GM18520 (cell line): ENCODE measurements at regions not wholly inside any gene's neighbourhood (a gene's known extent, or its start where the extent isn't known, plus 50 kb on each side); places are given as distances from the start of the nearest gene placed in this dataset.
A peak's percentile ranks its signal among the peaks of the same experiment; 100 is the strongest.
"Not testable (repeated sequence)": the region's sequence is repeated elsewhere in the genome, so short reads cannot be mapped to it uniquely, and the experiment has no call there.

ENCODE experiments used
- ATAC-seq: cut with Tn5 transposase; IDR thresholded peaks from one replicate; pipeline ENCODE4 v1.9.1; 2021; ENCODE audit not compliant: unreplicated experiment

GRCh38 chr9:41273549-41274267 is 84.6 kb upstream of the ZNG1F start:
- ATAC-seq = peak; percentile 100

GRCh38 chr9:41272879-41273548 is 83.9 kb upstream of the ZNG1F start:
- not testable (repeated sequence) for ATAC-seq

GRCh38 chr9:41270992-41271391 is 81.9 kb upstream of the ZNG1F start:
- ATAC-seq = not testable (repeated sequence)

GRCh38 chr9:41269471-41269870 is 80.4 kb upstream of the ZNG1F start:
- ATAC-seq = not testable (repeated sequence)

GRCh38 chr9:41269054-41269453 is 79.9 kb upstream of the ZNG1F start:
- ATAC-seq = not testable (repeated sequence)

- ATAC-seq = not testable (repeated sequence)
Measured at GRCh38 chr9:41266602-41267001, 77.5 kb upstream of the ZNG1F start.

GRCh38 chr9:41266000-41266399 is 76.9 kb upstream of the ZNG1F start:
- ATAC-seq = not testable (repeated sequence)

GRCh38 chr9:41251973-41252372 is 62.9 kb upstream of the ZNG1F start:
- ATAC-seq = not testable (repeated sequence)

GRCh38 chr9:41251101-41251500 is 62.0 kb upstream of the ZNG1F start:
- ATAC-seq = not testable (repeated sequence)

GRCh38 chr9:41246702-41247101 is 57.6 kb upstream of the ZNG1F start:
- not testable (repeated sequence) for ATAC-seq
